Body of pancreas (tissue), 4 donors: ENCODE measurements at regions not wholly inside any gene's neighbourhood (a gene's known extent, or its start where the extent isn't known, plus 50 kb on each side); places are given as distances from the start of the nearest gene placed in this dataset.

Experiments used
- ATAC-seq: fragments of 150-250 bp; one replicate; pipeline ENCODE4 v1.9.1; 2016
- DNase-seq, 4 donors: peaks; one replicate each; pipeline ENCODE4 v3.0.0-alpha.2; 2019
- H3K27ac ChIP-seq, 4 donors: fragments of 200-600 bp; sonication (generic); 1 replicate in 3 of 4; 2 replicates in 1 of 4; pipeline versions ENCODE4 v1.5.1 to v1.6.1; 2016 to 2019; ENCODE audit warnings: mild to moderate bottlenecking in 1 of 4, mixed read lengths in 1 of 4, moderate library complexity in 1 of 4
- H3K27me3 ChIP-seq, 2 donors: fragments of 200-600 bp; sonication (generic); one replicate each; pipeline ENCODE4 v1.6.0; 2016; ENCODE audit warnings: mild to moderate bottlenecking in 1 of 2
- H3K36me3 ChIP-seq, 2 donors: fragments of 200-600 bp; sonication (generic); replicated peaks in 1 of 2; 2 replicates each; pipeline ENCODE4 v1.5.1; 2016; ENCODE audit warnings: low read depth in 2 of 2; ENCODE audit not compliant: insufficient read depth in 1 of 2
- H3K4me1 ChIP-seq: fragments of 200-600 bp; sonication (generic); one replicate; pipeline ENCODE4 v1.6.0; 2016
- H3K4me3 ChIP-seq, 2 donors: fragments of 200-600 bp; sonication (generic); 1 replicate in 1 of 2; 2 replicates in 1 of 2; pipeline ENCODE4 v1.5.1; 2016 to 2019
- H3K9me3 ChIP-seq, 3 donors: fragments of 200-600 bp; sonication (generic); 1 replicate in 2 of 3; 2 replicates in 1 of 3; pipeline ENCODE4 v1.5.1; 2016
- POLR2A ChIP-seq, 3 donors: fragments of 450-650 bp; IDR thresholded peaks; one replicate each; pipeline ENCODE4 v1.6.1; 2016; ENCODE audit warnings: antibody characterized with exemption in 3 of 3, mild to moderate bottlenecking in 2 of 3
- WGBS, 2 donors: methylation state at CpG; one replicate each; pipeline ENCODE4 v1.1.5; 2017; 5-methylcytosine and 5-hydroxymethylcytosine counted together
- intact Hi-C: fragments of 100-400 bp; cut with DNase I; formaldehyde crosslinking; loops from one replicate; pipeline ENCODE4 v1.15.1; 2023
- TF ChIP-seq, protein P1 (sequence below), 7 experiments: fragments of 450-650 bp in 4 of 7; fragments of 200-600 bp in 3 of 7; sonication (generic) in 3 of 7; IDR thresholded peaks; one replicate each; pipeline ENCODE4 v1.5.1; 2016 to 2019; ENCODE audit warnings: antibody characterized with exemption in 7 of 7

DNA sequence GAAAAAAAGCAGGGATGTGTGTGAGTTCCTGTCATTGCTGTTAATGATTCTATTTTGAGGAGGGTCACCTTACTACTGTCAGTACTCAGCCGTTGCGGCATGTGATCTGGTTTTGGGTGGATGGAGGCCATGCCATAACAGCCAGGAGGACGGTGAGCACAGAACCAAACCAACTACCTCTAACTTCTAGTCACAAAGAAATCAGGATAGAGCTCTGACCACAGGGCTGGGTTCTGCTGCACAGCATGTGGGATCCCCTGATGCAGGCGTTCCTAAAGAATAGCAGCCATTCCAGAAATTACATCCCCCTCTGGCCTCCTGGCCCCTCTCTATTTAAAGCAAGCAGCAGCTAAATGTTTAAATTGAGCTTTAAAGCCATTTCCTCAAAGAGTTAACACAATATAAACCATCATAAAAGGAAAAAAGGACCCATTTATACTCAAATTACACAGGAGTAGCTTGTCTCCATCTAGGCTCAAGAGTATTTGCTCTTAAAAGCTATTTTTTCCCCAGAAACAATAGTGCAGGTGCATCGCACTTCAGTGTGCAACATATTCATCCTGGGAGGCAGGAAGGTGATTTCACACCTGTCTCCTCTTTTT is 786.4 kb downstream of the RNF144A start:
- no peak for ATAC-seq
- TF ChIP-seq, protein P1, sequence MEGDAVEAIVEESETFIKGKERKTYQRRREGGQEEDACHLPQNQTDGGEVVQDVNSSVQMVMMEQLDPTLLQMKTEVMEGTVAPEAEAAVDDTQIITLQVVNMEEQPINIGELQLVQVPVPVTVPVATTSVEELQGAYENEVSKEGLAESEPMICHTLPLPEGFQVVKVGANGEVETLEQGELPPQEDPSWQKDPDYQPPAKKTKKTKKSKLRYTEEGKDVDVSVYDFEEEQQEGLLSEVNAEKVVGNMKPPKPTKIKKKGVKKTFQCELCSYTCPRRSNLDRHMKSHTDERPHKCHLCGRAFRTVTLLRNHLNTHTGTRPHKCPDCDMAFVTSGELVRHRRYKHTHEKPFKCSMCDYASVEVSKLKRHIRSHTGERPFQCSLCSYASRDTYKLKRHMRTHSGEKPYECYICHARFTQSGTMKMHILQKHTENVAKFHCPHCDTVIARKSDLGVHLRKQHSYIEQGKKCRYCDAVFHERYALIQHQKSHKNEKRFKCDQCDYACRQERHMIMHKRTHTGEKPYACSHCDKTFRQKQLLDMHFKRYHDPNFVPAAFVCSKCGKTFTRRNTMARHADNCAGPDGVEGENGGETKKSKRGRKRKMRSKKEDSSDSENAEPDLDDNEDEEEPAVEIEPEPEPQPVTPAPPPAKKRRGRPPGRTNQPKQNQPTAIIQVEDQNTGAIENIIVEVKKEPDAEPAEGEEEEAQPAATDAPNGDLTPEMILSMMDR (IDR thresholded peaks at IDR 0.05) = no peak
- no peak for TF ChIP-seq POLR2A (IDR thresholded peaks at IDR 0.05)

DNA sequence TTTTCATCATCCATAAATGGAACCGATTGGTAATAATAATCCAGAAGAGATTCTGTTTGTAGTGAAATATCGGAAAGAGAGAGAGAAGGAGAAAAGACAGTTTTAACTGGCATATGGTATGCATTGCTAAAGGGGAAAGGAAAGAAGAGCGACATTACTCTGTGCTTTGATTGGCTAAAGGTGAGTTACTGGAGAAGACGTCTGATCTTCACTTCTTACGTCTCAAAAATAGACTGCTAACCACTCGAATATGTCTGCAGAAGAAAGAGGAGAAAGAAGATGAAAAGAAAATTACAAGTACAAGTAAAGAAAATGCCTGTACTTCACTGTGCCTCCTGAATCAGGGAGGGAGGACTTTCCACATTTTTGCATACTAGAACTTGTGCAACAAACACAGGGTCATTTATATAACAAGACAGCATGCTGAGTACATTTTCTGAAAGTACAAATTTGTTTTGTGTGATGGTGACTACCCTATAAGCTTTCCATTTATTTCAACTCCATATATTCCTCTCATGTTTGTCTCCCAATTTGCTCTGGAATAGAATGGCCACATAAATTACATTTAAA is 787.2 kb downstream of the RNF144A start:
- intact Hi-C loops = no loop called here
- Histone ChIP-seq H3K36me3 (no peaks in the 10 kb centered on the region), H3K4me1 (no peaks in the 10 kb centered on the region), H3K27me3 (no peaks in the 10 kb centered on the region), H3K9me3 (no peaks in the 10 kb centered on the region), H3K27ac (no peak overlapping the region), H3K4me3 (no peak overlapping the region)
- ATAC-seq = no peak
- TF ChIP-seq POLR2A (IDR thresholded peaks at IDR 0.05) = no peak
- TF ChIP-seq, protein P1 (IDR thresholded peaks at IDR 0.05) = no peak
- WGBS, 2 donors = 58 to 60% methylated on average over 6 of the region's 6 CpGs
- no peak for DNase-seq

More for the DNA sequence above, 786.4 kb downstream of the RNF144A start:
- H3K4me3 ChIP-seq = no peak overlapping the region
- no peaks in the 10 kb centered on the region for H3K4me1 ChIP-seq
- H3K27me3 ChIP-seq = no peaks in the 10 kb centered on the region
- WGBS, 2 donors = 88 to 92% methylated on average over 5 of the region's 5 CpGs
- H3K27ac ChIP-seq = no peak overlapping the region
- no peak for DNase-seq
- intact Hi-C loops = no loop called here
- no peaks in the 10 kb centered on the region for H3K9me3 ChIP-seq
- no peaks in the 10 kb centered on the region for H3K36me3 ChIP-seq

DNA sequence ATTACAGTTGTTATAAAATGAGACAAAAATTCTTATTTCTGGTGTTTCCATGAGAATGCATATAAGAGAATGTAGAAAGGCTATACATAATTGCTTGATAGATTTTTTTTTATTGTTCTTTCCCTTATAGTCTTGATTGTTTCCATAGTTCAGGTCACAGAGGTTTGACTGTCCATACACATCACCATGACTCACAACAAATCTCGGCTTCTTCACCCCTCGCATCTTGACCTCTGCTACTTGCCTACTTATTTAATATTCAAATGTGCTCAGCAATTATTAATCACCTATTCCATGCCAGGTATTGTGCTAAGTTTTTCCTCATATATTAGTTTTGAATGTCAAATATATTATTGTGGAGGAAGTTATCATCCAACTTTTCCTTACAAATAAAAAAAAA is 789.6 kb downstream of the RNF144A start:
- no peaks in the 10 kb centered on the region for H3K27me3 ChIP-seq
- no peak overlapping the region for H3K27ac ChIP-seq
- intact Hi-C loops = no loop called here
- TF ChIP-seq, protein P1 (IDR thresholded peaks at IDR 0.05) = no peak
- no peak for TF ChIP-seq POLR2A (IDR thresholded peaks at IDR 0.05)
- no peak overlapping the region for H3K4me3 ChIP-seq
- H3K9me3 ChIP-seq = no peaks in the 10 kb centered on the region
- DNase-seq (no peak), ATAC-seq (no peak)
- H3K4me1 ChIP-seq = no peaks in the 10 kb centered on the region
- H3K36me3 ChIP-seq = no peaks in the 10 kb centered on the region
- 91 to 92% methylated on average over 2 of the region's 2 CpGs for WGBS, 2 donors

DNA sequence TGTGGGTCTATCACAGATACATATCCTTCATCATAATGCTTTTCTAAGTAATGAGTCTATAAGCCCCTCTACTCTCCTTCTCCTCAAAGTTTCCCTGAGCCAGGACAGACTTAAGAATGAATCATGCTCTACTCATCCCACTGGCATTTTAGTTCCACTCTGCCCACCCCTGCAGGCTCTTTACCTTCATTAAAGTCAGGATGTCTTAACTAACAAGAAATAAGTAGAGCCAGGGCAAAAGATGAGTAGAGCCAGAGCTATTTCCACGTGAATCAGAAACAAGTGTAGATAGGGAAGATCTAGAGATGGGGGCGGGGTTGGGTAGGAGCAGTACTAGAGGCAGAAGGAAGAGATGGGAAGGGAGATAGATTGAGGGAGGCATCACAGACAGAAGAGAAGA is 790.5 kb downstream of the RNF144A start:
- no peak overlapping the region for H3K27ac ChIP-seq
- H3K9me3 ChIP-seq = no peaks in the 10 kb centered on the region
- intact Hi-C loops = no loop called here
- H3K4me1 ChIP-seq = no peaks in the 10 kb centered on the region
- no peaks in the 10 kb centered on the region for H3K36me3 ChIP-seq
- DNase-seq (no peak), ATAC-seq (no peak)
- 75 to 86% methylated on average over 2 of the region's 2 CpGs for WGBS, 2 donors
- no peaks in the 10 kb centered on the region for H3K27me3 ChIP-seq
- no peak overlapping the region for H3K4me3 ChIP-seq
- TF ChIP-seq, protein P1 (IDR thresholded peaks at IDR 0.05) = no peak
- no peak for TF ChIP-seq POLR2A (IDR thresholded peaks at IDR 0.05)

DNA sequence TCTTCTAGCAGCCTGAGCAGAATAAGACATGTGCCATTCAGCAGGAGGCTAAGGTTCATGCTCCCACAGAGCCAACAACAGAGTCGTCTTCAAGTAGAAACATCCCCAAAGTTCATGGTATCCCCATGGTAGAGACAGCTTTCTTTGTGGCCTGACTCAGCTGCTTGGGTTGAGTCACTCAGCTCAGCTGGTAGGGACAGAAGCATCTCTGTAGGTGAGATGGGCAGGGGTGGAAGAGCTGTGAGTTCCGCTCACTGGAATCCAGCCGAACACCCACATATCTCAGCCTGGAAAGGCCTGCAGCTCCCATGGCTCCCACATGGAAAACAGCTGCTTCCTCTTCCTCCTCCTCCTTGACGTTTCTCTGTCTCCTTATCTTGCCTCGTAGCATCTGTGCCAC is 792.7 kb downstream of the RNF144A start:
- intact Hi-C loops = no loop called here

More for the DNA sequence above, 792.7 kb downstream of the RNF144A start:
- Histone ChIP-seq H3K9me3 (no peaks in the 10 kb centered on the region), H3K4me3 (no peak overlapping the region), H3K36me3 (no peaks in the 10 kb centered on the region), H3K27ac (no peak overlapping the region), H3K27me3 (no peaks in the 10 kb centered on the region), H3K4me1 (no peaks in the 10 kb centered on the region)
- DNase-seq (no peak), ATAC-seq (no peak)
- 68 to 73% methylated on average over 5 of the region's 5 CpGs for WGBS, 2 donors
- no peak for TF ChIP-seq POLR2A (IDR thresholded peaks at IDR 0.05)
- TF ChIP-seq, protein P1 (IDR thresholded peaks at IDR 0.05) = no peak
